Lung (tissue), 11 donors: ENCODE measurements at regions not wholly inside any gene's neighbourhood (a gene's known extent, or its start where the extent isn't known, plus 50 kb on each side); places are given as distances from the start of the nearest gene placed in this dataset.

Experiments
- ATAC-seq: fragments of 200-7000 bp; cut with Tn5 transposase; one replicate; pipeline ENCODE4 v1.9.1; 2020; ENCODE audit warnings: moderate number of reproducible peaks; ENCODE audit not compliant: insufficient read depth, low FRiP score
- DNase-seq, 3 donors: peaks; one replicate each; pipeline ENCODE4 v3.0.0-alpha.2; 2013 to 2017
- H3K27ac ChIP-seq, 2 donors: one replicate each; pipeline ENCODE4 v1.5.1; 2013; ENCODE audit warnings: mild to moderate bottlenecking in 2 of 2, moderate library complexity in 2 of 2, control low read depth in 1 of 2, inconsistent platforms in 1 of 2, low read depth in 1 of 2, low read length in 1 of 2
- H3K27me3 ChIP-seq, 3 donors: one replicate each; pipeline ENCODE4 v1.5.1; 2013; ENCODE audit warnings: low read length in 2 of 3; ENCODE audit not compliant: control insufficient read depth in 3 of 3, insufficient read depth in 3 of 3
- H3K36me3 ChIP-seq, 4 donors: one replicate each; pipeline ENCODE4 v1.5.1; 2013; ENCODE audit warnings: low read length in 4 of 4, mild to moderate bottlenecking in 1 of 4, moderate library complexity in 1 of 4; ENCODE audit not compliant: control insufficient read depth in 4 of 4, insufficient read depth in 4 of 4
- H3K4me1 ChIP-seq, 5 donors: one replicate each; pipeline ENCODE4 v1.5.1; 2013; ENCODE audit warnings: low read length in 5 of 5, mild to moderate bottlenecking in 2 of 5, moderate library complexity in 1 of 5; ENCODE audit not compliant: control insufficient read depth in 5 of 5, insufficient read depth in 5 of 5
- H3K4me3 ChIP-seq: one replicate; pipeline ENCODE4 v1.5.1; 2013; ENCODE audit warnings: mild to moderate bottlenecking, control low read depth, moderate library complexity
- H3K9ac ChIP-seq, 2 donors: one replicate each; pipeline ENCODE4 v1.5.1; 2013; ENCODE audit warnings: low read length in 2 of 2, control low read depth in 1 of 2; ENCODE audit not compliant: insufficient read depth in 1 of 2
- H3K9me3 ChIP-seq, 4 donors: one replicate each; pipeline ENCODE4 v1.5.1; 2013; ENCODE audit warnings: low read length in 3 of 4, mild to moderate bottlenecking in 1 of 4, moderate library complexity in 1 of 4; ENCODE audit not compliant: control insufficient read depth in 4 of 4, insufficient read depth in 3 of 4
- CTCF ChIP-seq: IDR thresholded peaks from 2 replicates; pipeline ENCODE4 v1.5.1; 2012; ENCODE audit warnings: mild to moderate bottlenecking; ENCODE audit errors: control extremely low read depth, extremely low read depth
- WGBS, 2 donors: extraction: QIAGEN DNeasy Blood & Tissue Kit; methylation state at CpG; one replicate each; pipeline ENCODE4 v1.1.7; 2013; 5-methylcytosine and 5-hydroxymethylcytosine counted together
- donor health status: control.
- donor health status: control.
- donor health status: Bipolar disorder and iron deficiency.
- donor health status: healthy.
- donor health status: DM: yes; HTN: yes; CAD: no.

- Histone ChIP-seq H3K36me3 (no peaks in the 10 kb centered on the region), H3K4me1 (peaks cover 0 to 4% (median 0%) of the 10 kb centered on the region in 5 donors), H3K9me3 (no peaks in the 10 kb centered on the region), H3K4me3 (no peak overlapping the region), H3K27me3 (no peaks in the 10 kb centered on the region), H3K27ac (no peak overlapping the region), H3K9ac (no peak overlapping the region)
- DNase-seq (no peak), ATAC-seq (no peak)
- WGBS, 2 donors = 73 to 75% methylated on average over 2 of the region's 2 CpGs
- TF ChIP-seq CTCF = no peak
Measured at GRCh38 chr11:15748741-15749140, 607.6 kb downstream of the SOX6 start.

GRCh38 chr11:15750535-15751308 lies 605.6 kb downstream of the SOX6 start:
- Histone ChIP-seq H3K36me3 (no peaks in the 10 kb centered on the region), H3K9ac (no peak overlapping the region), H3K4me1 (peaks cover 0 to 4% (median 0%) of the 10 kb centered on the region in 5 donors), H3K27ac (no peak overlapping the region), H3K27me3 (no peaks in the 10 kb centered on the region), H3K4me3 (no peak overlapping the region), H3K9me3 (peaks cover 0 to 2% (median 0%) of the 10 kb centered on the region in 4 donors)
- no peak for DNase-seq
- 86 to 87% methylated on average over 11 of the region's 11 CpGs for WGBS, 2 donors
- no peak for TF ChIP-seq CTCF
- no peak for ATAC-seq

GRCh38 chr11:15754221-15754620 lies 602.1 kb downstream of the SOX6 start:
- 42 to 44% methylated on average over 1 of the region's 1 CpG for WGBS, 2 donors
- H3K4me1 ChIP-seq = peaks cover 0 to 4% (median 0%) of the 10 kb centered on the region in 5 donors
- DNase-seq (no peak), ATAC-seq (no peak)
- TF ChIP-seq CTCF = no peak
- H3K4me3 ChIP-seq = no peak overlapping the region
- peaks cover 0 to 2% (median 0%) of the 10 kb centered on the region in 4 donors for H3K9me3 ChIP-seq
- H3K9ac ChIP-seq = no peak overlapping the region
- H3K36me3 ChIP-seq = no peaks in the 10 kb centered on the region
- no peak overlapping the region for H3K27ac ChIP-seq
- no peaks in the 10 kb centered on the region for H3K27me3 ChIP-seq
